MM.1S (cell line): ENCODE measurements at regions not wholly inside any gene's neighbourhood (a gene's known extent, or its start where the extent isn't known, plus 50 kb on each side); places are given as distances from the start of the nearest gene placed in this dataset.

Source experiments
- DNase-seq: peaks from one replicate; pipeline ENCODE4 v3.0.0-alpha.2; 2015
- H2AFZ ChIP-seq: fragments of 300-600 bp; sonication (generic); 2 replicates; pipeline ENCODE4 v1.6.0; 2016; ENCODE audit warnings: antibody characterized with exemption, low read length
- H3F3A ChIP-seq: fragments of 300-600 bp; sonication (generic); 2 replicates; pipeline ENCODE4 v1.6.1; 2016; ENCODE audit warnings: mild to moderate bottlenecking, antibody characterized with exemption, low read length, moderate library complexity, mixed read lengths; ENCODE audit not compliant: insufficient read depth
- H3K27ac ChIP-seq: fragments of 300-600 bp; sonication (generic); 2 replicates; pipeline ENCODE4 v1.5.1; 2016; ENCODE audit warnings: mild to moderate bottlenecking, low read length
- H3K27me3 ChIP-seq: fragments of 300-600 bp; sonication (generic); replicated peaks from 2 replicates; pipeline ENCODE4 v1.6.0; 2016; ENCODE audit warnings: low read length; ENCODE audit not compliant: insufficient read depth
- H3K36me3 ChIP-seq: fragments of 300-600 bp; sonication (generic); replicated peaks from 2 replicates; pipeline ENCODE4 v1.6.1; 2016; ENCODE audit warnings: mild to moderate bottlenecking, low read length, mixed read lengths; ENCODE audit not compliant: insufficient read depth
- H3K4me1 ChIP-seq: fragments of 300-600 bp; sonication (generic); 2 replicates; pipeline ENCODE4 v1.6.1; 2016; ENCODE audit warnings: low read length, mixed read lengths
- H3K4me2 ChIP-seq: fragments of 300-600 bp; sonication (generic); 2 replicates; pipeline ENCODE4 v1.6.0; 2016; ENCODE audit warnings: low read depth, low read length
- H3K4me3 ChIP-seq: fragments of 300-600 bp; sonication (generic); 2 replicates; pipeline ENCODE4 v1.5.1; 2016; ENCODE audit warnings: low read length, mixed read lengths
- H3K79me2 ChIP-seq: fragments of 300-600 bp; sonication (generic); 2 replicates; pipeline ENCODE4 v1.6.1; 2016; ENCODE audit warnings: mixed run types, low read length, mixed read lengths
- H3K9ac ChIP-seq: fragments of 300-600 bp; sonication (generic); 2 replicates; pipeline ENCODE4 v1.6.1; 2016; ENCODE audit warnings: low read length, mixed read lengths
- H3K9me2 ChIP-seq: fragments of 300-600 bp; sonication (generic); replicated peaks from 2 replicates; pipeline ENCODE4 v1.6.1; 2016; ENCODE audit warnings: mild to moderate bottlenecking, low read length, mixed read lengths; ENCODE audit not compliant: insufficient read depth
- H3K9me3 ChIP-seq: fragments of 300-600 bp; sonication (generic); replicated peaks from 2 replicates; pipeline ENCODE4 v1.6.1; 2016; ENCODE audit warnings: mild to moderate bottlenecking, low read length, mixed read lengths; ENCODE audit not compliant: insufficient read depth
- H4K20me1 ChIP-seq: fragments of 300-600 bp; sonication (generic); 2 replicates; pipeline ENCODE4 v1.6.1; 2016; ENCODE audit warnings: mild to moderate bottlenecking, low read length, moderate library complexity, mixed read lengths; ENCODE audit not compliant: insufficient read depth
- EZH2 ChIP-seq: fragments of 300-600 bp; sonication (generic); optimal IDR thresholded peaks from 2 replicates; pipeline ENCODE3; 2017; ENCODE audit warnings: low read depth, mild to moderate bottlenecking, antibody characterized with exemption, low read length, mixed read lengths
- EZH2phosphoT487 ChIP-seq: fragments of 300-600 bp; sonication (generic); IDR thresholded peaks from 2 replicates; pipeline ENCODE4 v1.6.1; 2018; ENCODE audit warnings: antibody characterized with exemption, low read length
- TF ChIP-seq, protein P1 (sequence below): fragments of 300-600 bp; sonication (generic); IDR thresholded peaks from 2 replicates; pipeline ENCODE4 v1.5.1; 2016; ENCODE audit warnings: antibody characterized with exemption, low read length, mixed read lengths

- Histone ChIP-seq H3K4me2 (no peak overlapping the region), H3K4me1 (no peaks in the 10 kb centered on the region), H3K4me3 (no peak overlapping the region), H3K27me3 (no peaks in the 10 kb centered on the region), H2AFZ (no peak overlapping the region), H3K9me2 (no peaks in the 10 kb centered on the region), H3K9ac (no peak overlapping the region), H3K9me3 (no peaks in the 10 kb centered on the region), H3K27ac (no peak overlapping the region), H3K36me3 (no peaks in the 10 kb centered on the region), H4K20me1 (no peaks in the 10 kb centered on the region), H3F3A (no peaks in the 10 kb centered on the region), H3K79me2 (no peaks in the 10 kb centered on the region)
- no peak for DNase-seq
- TF ChIP-seq, protein P1, sequence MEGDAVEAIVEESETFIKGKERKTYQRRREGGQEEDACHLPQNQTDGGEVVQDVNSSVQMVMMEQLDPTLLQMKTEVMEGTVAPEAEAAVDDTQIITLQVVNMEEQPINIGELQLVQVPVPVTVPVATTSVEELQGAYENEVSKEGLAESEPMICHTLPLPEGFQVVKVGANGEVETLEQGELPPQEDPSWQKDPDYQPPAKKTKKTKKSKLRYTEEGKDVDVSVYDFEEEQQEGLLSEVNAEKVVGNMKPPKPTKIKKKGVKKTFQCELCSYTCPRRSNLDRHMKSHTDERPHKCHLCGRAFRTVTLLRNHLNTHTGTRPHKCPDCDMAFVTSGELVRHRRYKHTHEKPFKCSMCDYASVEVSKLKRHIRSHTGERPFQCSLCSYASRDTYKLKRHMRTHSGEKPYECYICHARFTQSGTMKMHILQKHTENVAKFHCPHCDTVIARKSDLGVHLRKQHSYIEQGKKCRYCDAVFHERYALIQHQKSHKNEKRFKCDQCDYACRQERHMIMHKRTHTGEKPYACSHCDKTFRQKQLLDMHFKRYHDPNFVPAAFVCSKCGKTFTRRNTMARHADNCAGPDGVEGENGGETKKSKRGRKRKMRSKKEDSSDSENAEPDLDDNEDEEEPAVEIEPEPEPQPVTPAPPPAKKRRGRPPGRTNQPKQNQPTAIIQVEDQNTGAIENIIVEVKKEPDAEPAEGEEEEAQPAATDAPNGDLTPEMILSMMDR, result no peak
- TF ChIP-seq EZH2, result no peak
- TF ChIP-seq EZH2phosphoT487, result no peak
Measured at GRCh38 chr17:72049914-72050313, 70.9 kb upstream of the SOX9 start.

GRCh38 chr17:72053036-72053435 lies 67.8 kb upstream of the SOX9 start:
- H3K4me3 ChIP-seq, result no peak overlapping the region
- H3K27ac ChIP-seq, result no peak overlapping the region
- H3K9me3 ChIP-seq, result no peaks in the 10 kb centered on the region
- no peaks in the 10 kb centered on the region for H3K4me1 ChIP-seq
- H3K9me2 ChIP-seq, result no peaks in the 10 kb centered on the region
- no peak overlapping the region for H2AFZ ChIP-seq
- H3F3A ChIP-seq, result no peaks in the 10 kb centered on the region
- DNase-seq, result no peak
- no peaks in the 10 kb centered on the region for H4K20me1 ChIP-seq
- H3K79me2 ChIP-seq, result no peaks in the 10 kb centered on the region
- TF ChIP-seq EZH2phosphoT487, result no peak
- TF ChIP-seq, protein P1, result no peak
- TF ChIP-seq EZH2, result no peak
- no peak overlapping the region for H3K9ac ChIP-seq
- H3K36me3 ChIP-seq, result no peaks in the 10 kb centered on the region
- H3K27me3 ChIP-seq, result no peaks in the 10 kb centered on the region
- no peak overlapping the region for H3K4me2 ChIP-seq

DNA sequence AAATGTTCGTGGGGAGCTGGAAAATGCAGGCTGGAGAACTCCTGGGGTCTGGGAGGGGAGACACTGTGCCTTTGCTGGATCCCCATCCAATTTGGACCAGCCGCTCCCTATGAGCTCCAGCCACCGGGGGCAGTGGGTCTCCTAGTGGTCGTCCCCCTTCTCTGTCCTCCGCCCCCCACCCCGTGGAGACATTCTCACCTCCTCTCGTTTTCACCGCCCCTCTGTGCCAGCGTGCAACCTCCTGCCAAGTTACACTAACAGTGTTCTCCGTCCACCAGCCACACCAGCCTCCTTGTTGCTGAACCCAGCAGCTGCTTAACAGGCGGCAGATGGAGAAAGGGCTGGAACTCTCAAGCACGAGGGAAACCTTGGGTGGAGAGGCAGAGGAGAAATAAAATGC lies 67.4 kb upstream of the SOX9 start:
- DNase-seq, result no peak
- no peaks in the 10 kb centered on the region for H3F3A ChIP-seq

More for the DNA sequence above, 67.4 kb upstream of the SOX9 start:
- H3K79me2 ChIP-seq, result no peaks in the 10 kb centered on the region
- no peaks in the 10 kb centered on the region for H4K20me1 ChIP-seq
- no peaks in the 10 kb centered on the region for H3K9me3 ChIP-seq
- no peaks in the 10 kb centered on the region for H3K36me3 ChIP-seq
- no peaks in the 10 kb centered on the region for H3K4me1 ChIP-seq
- no peak overlapping the region for H3K4me2 ChIP-seq
- H3K27ac ChIP-seq, result no peak overlapping the region
- H3K4me3 ChIP-seq, result no peak overlapping the region
- no peak overlapping the region for H3K9ac ChIP-seq
- no peak overlapping the region for H2AFZ ChIP-seq
- no peaks in the 10 kb centered on the region for H3K9me2 ChIP-seq
- TF ChIP-seq EZH2phosphoT487 (no peak), EZH2 (no peak)
- TF ChIP-seq, protein P1, result no peak
- no peaks in the 10 kb centered on the region for H3K27me3 ChIP-seq
